ENCODE measurements at regions not wholly inside any gene's neighbourhood (a gene's known extent, or its start where the extent isn't known, plus 50 kb on each side); places are given as distances from the start of the nearest gene placed in this dataset.

GRCh38 chr2:242053921-242054320 lies 184.4 kb downstream of the RTP5 start:
- H3K27me3 ChIP-seq (replicated peaks in 1 of 7), result peaks cover 0 to 36% (median 0%) of the 10 kb centered on the region in 7 donors
- no peak overlapping the region for H3K4me3 ChIP-seq
- no peak for DNase-seq
- H3K36me3 ChIP-seq, result no peaks in the 10 kb centered on the region
- WGBS, 5 donors, result 80 to 87% (median 85%) methylated on average over 12 of the region's 12 CpGs
- H3K4me1 ChIP-seq, result no peaks in the 10 kb centered on the region
- H3K27ac ChIP-seq, result no peak overlapping the region
- intact Hi-C loops (cut with DNase I; ENCODE audit: low total_unique reads), result no loop called here
- H3K9me3 ChIP-seq, result peaks cover 0 to 4% (median 0%) of the 10 kb centered on the region in 8 donors
- TF ChIP-seq CTCF (IDR thresholded peaks at IDR 0.05 in 8 of 11, conservative IDR thresholded peaks at IDR 0.05 in 3 of 11), result no peak
- no peak for TF ChIP-seq POLR2AphosphoS5 (IDR thresholded peaks at IDR 0.05)
- no peak for TF ChIP-seq POLR2A (IDR thresholded peaks at IDR 0.05)

GRCh38 chr2:242054406-242054805 lies 184.9 kb downstream of the RTP5 start:
- no peak overlapping the region for H3K27ac ChIP-seq
- no peak for DNase-seq
- TF ChIP-seq POLR2A (IDR thresholded peaks at IDR 0.05) (no peak), CTCF (IDR thresholded peaks at IDR 0.05 in 8 of 11, conservative IDR thresholded peaks at IDR 0.05 in 3 of 11) (no peak), POLR2AphosphoS5 (IDR thresholded peaks at IDR 0.05) (no peak)
- WGBS, 5 donors, result 76 to 87% (median 83%) methylated on average over 6 of the region's 6 CpGs
- H3K9me3 ChIP-seq, result peaks cover 0 to 2% (median 0%) of the 10 kb centered on the region in 8 donors
- no peaks in the 10 kb centered on the region for H3K4me1 ChIP-seq
- H3K4me3 ChIP-seq, result no peak overlapping the region
- intact Hi-C loops (cut with DNase I; ENCODE audit: low total_unique reads), result no loop called here
- H3K36me3 ChIP-seq, result no peaks in the 10 kb centered on the region
- peaks cover 0 to 36% (median 0%) of the 10 kb centered on the region in 7 donors for H3K27me3 ChIP-seq (replicated peaks in 1 of 7)

GRCh38 chr2:242054881-242055801 lies 185.6 kb downstream of the RTP5 start:
- H3K36me3 ChIP-seq, result no peaks in the 10 kb centered on the region
- H3K4me1 ChIP-seq, result no peaks in the 10 kb centered on the region
- H3K9me3 ChIP-seq, result peaks cover 0 to 6% (median under 1%) of the 10 kb centered on the region in 8 donors
- no peak overlapping the region for H3K4me3 ChIP-seq
- no peak overlapping the region for H3K27ac ChIP-seq
- DNase-seq, result peak; percentile 46
- 84 to 91% (median 88%) methylated on average over 29 to 39 of the region's 39 CpGs for WGBS, 5 donors
- TF ChIP-seq POLR2A (IDR thresholded peaks at IDR 0.05) (no peak), POLR2AphosphoS5 (IDR thresholded peaks at IDR 0.05) (no peak), CTCF (IDR thresholded peaks at IDR 0.05 in 8 of 11, conservative IDR thresholded peaks at IDR 0.05 in 3 of 11) (no peak)
- peaks cover 0 to 36% (median 0%) of the 10 kb centered on the region in 7 donors for H3K27me3 ChIP-seq (replicated peaks in 1 of 7)
- intact Hi-C loops (cut with DNase I; ENCODE audit: low total_unique reads), result no loop called here

- no peaks in the 10 kb centered on the region for H3K36me3 ChIP-seq
- H3K27me3 ChIP-seq (replicated peaks in 1 of 7), result peaks cover 0 to 36% (median 0%) of the 10 kb centered on the region in 7 donors
- H3K9me3 ChIP-seq, result peaks cover 0 to 12% (median 9%) of the 10 kb centered on the region in 8 donors
- TF ChIP-seq CTCF (IDR thresholded peaks at IDR 0.05 in 8 of 11, conservative IDR thresholded peaks at IDR 0.05 in 3 of 11), result no peak
- TF ChIP-seq POLR2A (IDR thresholded peaks at IDR 0.05), result no peak
- no peak for TF ChIP-seq POLR2AphosphoS5 (IDR thresholded peaks at IDR 0.05)
- no peaks in the 10 kb centered on the region for H3K4me1 ChIP-seq
- H3K4me3 ChIP-seq, result no peak overlapping the region
- intact Hi-C loops (cut with DNase I; ENCODE audit: low total_unique reads), result no loop called here
- 84 to 91% (median 90%) methylated on average over 10 of the region's 10 CpGs for WGBS, 5 donors
- no peak overlapping the region for H3K27ac ChIP-seq
- peak; percentile 29 for DNase-seq
These were observed 186.5 kb downstream of the RTP5 start for GRCh38 chr2:242056026-242056425.
